KOPT-K1 (cell line): ENCODE measurements at regions not wholly inside any gene's neighbourhood (a gene's known extent, or its start where the extent isn't known, plus 50 kb on each side); places are given as distances from the start of the nearest gene placed in this dataset.

Experiments used
- H3K27ac ChIP-seq: fragments of 200-600 bp; sonication (generic); 2 replicates; pipeline ENCODE4 v1.5.1; 2016; ENCODE audit warnings: antibody characterized with exemption, mild to moderate bottlenecking, low read depth, low read length; ENCODE audit not compliant: poor library complexity, severe bottlenecking
- H3K36me3 ChIP-seq: fragments of 200-600 bp; sonication (generic); 2 replicates; pipeline ENCODE4 v1.5.1; 2017; ENCODE audit warnings: antibody characterized with exemption, mild to moderate bottlenecking, low read length, moderate library complexity; ENCODE audit not compliant: insufficient read depth
- H3K9me3 ChIP-seq: fragments of 200-600 bp; sonication (generic); 2 replicates; pipeline ENCODE4 v1.5.1; 2017; ENCODE audit warnings: antibody characterized with exemption, low read length, mild to moderate bottlenecking; ENCODE audit not compliant: insufficient read depth, poor library complexity, severe bottlenecking

- Histone ChIP-seq H3K9me3 (no peaks in the 10 kb centered on the region), H3K36me3 (no peaks in the 10 kb centered on the region), H3K27ac (peak overlapping the region; percentile 47)
These were observed 65.3 kb upstream of the ARID5B start for GRCh38 chr10:61835946-61836887.

- H3K36me3 ChIP-seq, result no peaks in the 10 kb centered on the region
- H3K9me3 ChIP-seq, result no peaks in the 10 kb centered on the region
- H3K27ac ChIP-seq, result peak overlapping the region; percentile 47
These were observed 64.4 kb upstream of the ARID5B start for GRCh38 chr10:61836888-61837754.

- no peaks in the 10 kb centered on the region for H3K36me3 ChIP-seq
- H3K9me3 ChIP-seq, result no peaks in the 10 kb centered on the region
- peak overlapping the region; percentile 47 for H3K27ac ChIP-seq
These were observed 63.7 kb upstream of the ARID5B start for GRCh38 chr10:61837755-61838171.

GRCh38 chr10:61839916-61840315, 61.6 kb upstream of the ARID5B start:
- Histone ChIP-seq H3K27ac (no peak overlapping the region), H3K9me3 (no peaks in the 10 kb centered on the region), H3K36me3 (no peaks in the 10 kb centered on the region)

DNA sequence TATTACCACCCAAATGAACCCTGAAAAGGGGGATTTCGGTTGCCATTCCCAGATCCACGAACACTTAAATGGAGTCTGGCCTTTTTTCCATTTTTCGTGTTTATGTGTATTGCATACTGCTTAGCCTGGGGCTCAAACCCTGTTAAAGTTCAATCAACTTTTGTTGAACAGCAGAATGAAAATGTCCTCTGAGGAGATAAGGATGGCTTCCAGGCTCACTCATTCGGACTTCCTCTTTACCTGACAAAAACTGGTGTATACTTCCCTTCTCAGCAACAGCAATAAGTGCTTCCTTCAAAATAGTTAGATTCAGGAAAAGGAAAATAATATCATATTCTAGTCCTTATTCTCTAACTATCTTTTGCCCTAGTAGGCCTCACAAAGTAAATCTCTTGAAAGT, 61.1 kb upstream of the ARID5B start:
- Histone ChIP-seq H3K36me3 (no peaks in the 10 kb centered on the region), H3K9me3 (no peaks in the 10 kb centered on the region), H3K27ac (no peak overlapping the region)

DNA sequence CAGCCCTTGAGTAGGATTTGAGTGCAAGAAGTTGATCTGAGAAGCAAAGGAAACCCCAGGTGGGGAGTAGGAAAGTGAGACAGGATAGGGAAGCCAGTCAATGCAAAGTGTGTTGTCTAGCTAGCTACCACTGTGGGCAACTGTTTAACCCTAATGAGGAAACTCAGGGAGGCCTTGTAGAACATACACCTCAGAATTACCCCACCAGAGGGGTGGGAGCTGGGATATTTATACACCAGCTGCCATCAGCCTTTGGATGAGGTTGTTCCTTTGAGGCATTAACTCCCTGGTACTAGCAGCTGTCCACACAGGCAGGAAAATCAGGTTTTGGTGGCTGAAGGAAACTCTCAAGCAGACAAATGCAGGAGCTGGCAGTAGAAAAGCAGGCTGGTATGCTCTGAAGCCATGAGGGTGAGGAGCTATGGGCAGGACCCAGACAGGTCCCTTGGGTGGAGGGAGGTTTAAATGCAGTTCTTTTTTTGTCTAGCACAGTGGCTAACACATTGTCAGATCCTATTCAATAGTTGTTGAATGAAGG, 60.1 kb upstream of the ARID5B start:
- no peak overlapping the region for H3K27ac ChIP-seq
- H3K9me3 ChIP-seq, result no peaks in the 10 kb centered on the region
- no peaks in the 10 kb centered on the region for H3K36me3 ChIP-seq

GRCh38 chr10:61842755-61843497, 58.6 kb upstream of the ARID5B start:
- no peaks in the 10 kb centered on the region for H3K9me3 ChIP-seq

DNA sequence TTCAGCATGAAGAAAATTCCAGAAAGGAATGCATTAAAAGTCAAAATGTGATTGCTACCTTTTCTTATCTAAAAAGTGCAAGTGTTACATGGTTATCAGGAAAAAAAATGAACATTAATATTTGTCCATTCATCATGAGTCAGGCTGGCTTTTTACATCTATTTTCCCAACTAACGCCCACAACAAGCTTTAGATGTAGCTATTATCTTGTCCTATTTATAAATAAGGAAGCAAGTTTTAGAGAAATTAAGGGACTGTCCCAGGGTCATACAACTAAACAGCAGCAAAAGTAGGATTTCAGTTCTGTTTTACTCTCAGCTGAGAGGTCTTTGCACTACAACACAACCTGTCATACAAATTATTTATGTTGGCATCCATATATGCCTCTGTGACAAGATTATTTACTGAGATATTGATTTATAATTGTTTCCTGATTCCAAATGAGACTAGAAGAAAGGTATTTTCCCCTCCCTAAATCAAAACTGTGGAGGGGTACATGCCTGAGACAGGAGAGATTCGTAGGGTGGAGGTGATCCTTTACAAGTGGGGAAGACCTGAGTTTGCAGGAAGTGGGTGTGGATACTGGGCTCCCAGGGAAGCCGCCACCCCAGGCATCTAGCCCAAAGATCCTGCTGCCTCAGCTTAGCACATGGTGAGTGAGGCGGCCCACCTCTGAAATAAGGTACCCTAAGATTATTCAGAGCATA, 57.2 kb upstream of the ARID5B start:
- H3K9me3 ChIP-seq, result no peaks in the 10 kb centered on the region
- no peak overlapping the region for H3K27ac ChIP-seq
- H3K36me3 ChIP-seq, result no peaks in the 10 kb centered on the region

More at GRCh38 chr10:61842755-61843497, 58.6 kb upstream of the ARID5B start:
- Histone ChIP-seq H3K36me3 (no peaks in the 10 kb centered on the region), H3K27ac (no peak overlapping the region)

GRCh38 chr10:61845196-61845949, 56.1 kb upstream of the ARID5B start:
- Histone ChIP-seq H3K9me3 (no peaks in the 10 kb centered on the region), H3K36me3 (no peaks in the 10 kb centered on the region), H3K27ac (no peak overlapping the region)

- no peak overlapping the region for H3K27ac ChIP-seq
- no peaks in the 10 kb centered on the region for H3K36me3 ChIP-seq
- H3K9me3 ChIP-seq, result no peaks in the 10 kb centered on the region
These were observed 55.6 kb upstream of the ARID5B start for GRCh38 chr10:61845950-61846268.

- Histone ChIP-seq H3K9me3 (no peaks in the 10 kb centered on the region), H3K27ac (no peak overlapping the region), H3K36me3 (no peaks in the 10 kb centered on the region)
These were observed 55.0 kb upstream of the ARID5B start for GRCh38 chr10:61846370-61847031.

DNA sequence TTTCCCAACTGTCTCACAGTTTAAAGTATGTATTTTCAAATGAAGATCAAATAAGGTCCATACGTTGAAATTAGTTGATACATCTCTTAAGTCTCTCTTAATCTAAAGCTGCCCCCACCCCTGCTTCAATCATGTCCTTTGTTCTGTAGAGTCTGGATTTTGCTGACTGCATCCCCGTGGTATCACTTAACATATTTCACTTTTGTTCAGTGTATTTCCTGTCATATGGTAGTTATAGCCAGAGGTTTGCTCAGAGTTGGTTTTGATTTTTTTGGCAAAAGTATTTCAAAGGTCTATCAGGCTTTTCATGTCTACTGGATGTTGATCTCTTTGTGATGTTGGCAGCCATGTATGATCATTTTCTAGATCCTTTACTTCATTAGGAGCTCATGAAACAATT, 54.4 kb upstream of the ARID5B start:
- Histone ChIP-seq H3K9me3 (no peaks in the 10 kb centered on the region), H3K27ac (no peak overlapping the region), H3K36me3 (no peaks in the 10 kb centered on the region)

DNA sequence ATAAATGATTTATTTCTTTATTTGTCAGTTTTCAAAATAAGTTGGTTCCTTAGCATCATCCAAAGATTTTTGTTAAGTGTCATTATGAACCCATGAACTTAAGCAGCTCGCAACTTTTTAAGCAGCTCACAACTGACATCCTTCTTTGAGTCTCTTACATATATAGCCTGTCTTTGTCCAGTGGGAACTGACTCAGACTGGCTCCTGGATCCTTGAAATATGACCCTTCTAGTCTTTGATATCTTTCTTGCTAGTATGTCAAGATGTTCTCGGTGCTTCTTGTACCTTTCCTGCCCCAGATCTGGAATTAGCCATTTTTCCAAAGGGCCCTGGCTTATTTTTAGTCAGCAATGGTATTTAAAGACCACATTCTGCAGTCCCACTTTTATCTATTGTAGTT, 53.9 kb upstream of the ARID5B start:
- H3K27ac ChIP-seq, result no peak overlapping the region
- H3K9me3 ChIP-seq, result no peaks in the 10 kb centered on the region
- no peaks in the 10 kb centered on the region for H3K36me3 ChIP-seq
